GM19239 (cell line): ENCODE measurements at regions not wholly inside any gene's neighbourhood (a gene's known extent, or its start where the extent isn't known, plus 50 kb on each side); places are given as distances from the start of the nearest gene placed in this dataset.
"Not testable (repeated sequence)": the region's sequence is repeated elsewhere in the genome, so short reads cannot be mapped to it uniquely, and the experiment has no call there.

Experiments
- DNase-seq: peaks from one replicate; pipeline ENCODE4 v3.0.0; 2011; ENCODE audit warnings: low spot score; ENCODE audit not compliant: insufficient read length
- FAIRE-seq: peaks from 2 replicates; lab custom pipeline; 2011; peaks lifted over from hg19 to GRCh38; lab: Jason Lieb, UNC

- DNase-seq (no peak), FAIRE-seq (no peak)
These were observed 94.7 kb downstream of the NOG start for GRCh38 chr17:56688151-56688550.

GRCh38 chr17:56690441-56691291, 97.2 kb downstream of the NOG start:
- DNase-seq (no peak), FAIRE-seq (no peak)

GRCh38 chr17:56694825-56695224, 101.3 kb downstream of the NOG start:
- DNase-seq (no peak), FAIRE-seq (no peak)

- no peak for FAIRE-seq
- DNase-seq, result no peak
These were observed 103.7 kb downstream of the NOG start for GRCh38 chr17:56697190-56697589.

GRCh38 chr17:56699186-56699894, 105.8 kb downstream of the NOG start:
- DNase-seq, result no peak
- no peak for FAIRE-seq

- no peak for FAIRE-seq
- no peak for DNase-seq
These were observed 107.5 kb downstream of the NOG start for GRCh38 chr17:56700919-56701420.

- DNase-seq (no peak), FAIRE-seq (no peak)
These were observed 114.1 kb downstream of the NOG start for GRCh38 chr17:56707312-56708219.

GRCh38 chr17:56708220-56708558, 114.7 kb downstream of the NOG start:
- no peak for FAIRE-seq

GRCh38 chr17:56708670-56709410, 115.3 kb downstream of the NOG start:
- DNase-seq, result no peak
- no peak for FAIRE-seq

More at GRCh38 chr17:56708220-56708558, 114.7 kb downstream of the NOG start:
- no peak for DNase-seq

GRCh38 chr17:56710986-56711385, 117.5 kb downstream of the NOG start:
- FAIRE-seq (no peak), DNase-seq (no peak)

- FAIRE-seq, result peak; percentile 96
These were observed 117.9 kb downstream of the C17orf67 start for GRCh38 chr17:56715613-56716357.

GRCh38 chr17:56717471-56717870, 116.2 kb downstream of the C17orf67 start:
- FAIRE-seq (no peak), DNase-seq (no peak)

More at GRCh38 chr17:56715613-56716357, 117.9 kb downstream of the C17orf67 start:
- peak; percentile 69 for DNase-seq

- FAIRE-seq (no peak), DNase-seq (no peak)
These were observed 115.2 kb downstream of the C17orf67 start for GRCh38 chr17:56718515-56718914.

GRCh38 chr17:56723421-56723820, 110.3 kb downstream of the C17orf67 start:
- DNase-seq, result no peak
- no peak for FAIRE-seq

- DNase-seq, result no peak
- FAIRE-seq, result no peak
These were observed 109.1 kb downstream of the C17orf67 start for GRCh38 chr17:56724664-56725063.

GRCh38 chr17:56725144-56725543, 108.6 kb downstream of the C17orf67 start:
- FAIRE-seq, result no peak
- DNase-seq, result no peak

- DNase-seq, result no peak
- FAIRE-seq, result no peak
These were observed 105.7 kb downstream of the C17orf67 start for GRCh38 chr17:56727876-56728617.

- FAIRE-seq, DNase-seq: not testable (repeated sequence)
These were observed 102.6 kb downstream of the C17orf67 start for GRCh38 chr17:56731096-56731495.
